Stimulated activated CD8-positive, alpha-beta memory T cell treated with anti-CD3 and anti-CD28 coated beads, Interleukin-12 subunit alpha, Interleukin-12 subunit beta, amount 100 ng/mL, for 24 hours (primary cell): ENCODE measurements at regions not wholly inside any gene's neighbourhood (a gene's known extent, or its start where the extent isn't known, plus 50 kb on each side); places are given as distances from the start of the nearest gene placed in this dataset.

Experiments
- DNase-seq: peaks from one replicate; pipeline ENCODE4 v3.0.0-alpha.2; 2020; ENCODE audit errors: extremely low read depth

- no peak for DNase-seq
These were observed 1392.4 kb upstream of the CELF2 start for GRCh38 chr10:9625304-9625703.

- DNase-seq: no peak
These were observed 1383.2 kb upstream of the CELF2 start for GRCh38 chr10:9634466-9634865.

- DNase-seq: no peak
These were observed 1382.0 kb upstream of the CELF2 start for GRCh38 chr10:9635691-9636090.

GRCh38 chr10:9636216-9636615 is 1381.5 kb upstream of the CELF2 start:
- DNase-seq: no peak

GRCh38 chr10:9643782-9644181 is 1373.9 kb upstream of the CELF2 start:
- no peak for DNase-seq

- DNase-seq: no peak
These were observed 1372.3 kb upstream of the CELF2 start for GRCh38 chr10:9645404-9645803.

- no peak for DNase-seq
These were observed 1371.6 kb upstream of the CELF2 start for GRCh38 chr10:9645928-9646600.

- DNase-seq: no peak
These were observed 1363.4 kb upstream of the CELF2 start for GRCh38 chr10:9654261-9654660.

- DNase-seq: no peak
These were observed 1361.3 kb upstream of the CELF2 start for GRCh38 chr10:9656386-9656785.

- no peak for DNase-seq
These were observed 1360.7 kb upstream of the CELF2 start for GRCh38 chr10:9656996-9657395.

- no peak for DNase-seq
These were observed 1360.1 kb upstream of the CELF2 start for GRCh38 chr10:9657530-9657929.

- DNase-seq: no peak
These were observed 1349.3 kb upstream of the CELF2 start for GRCh38 chr10:9668411-9668810.

GRCh38 chr10:9670911-9671310 is 1346.8 kb upstream of the CELF2 start:
- no peak for DNase-seq

GRCh38 chr10:9681655-9682054 is 1336.0 kb upstream of the CELF2 start:
- DNase-seq: no peak

GRCh38 chr10:9682802-9683201 is 1334.9 kb upstream of the CELF2 start:
- no peak for DNase-seq

GRCh38 chr10:9684186-9684585 is 1333.5 kb upstream of the CELF2 start:
- DNase-seq: no peak

GRCh38 chr10:9685596-9685995 is 1332.1 kb upstream of the CELF2 start:
- DNase-seq: no peak

GRCh38 chr10:9688711-9689110 is 1329.0 kb upstream of the CELF2 start:
- no peak for DNase-seq

GRCh38 chr10:9707216-9707615 is 1310.5 kb upstream of the CELF2 start:
- no peak for DNase-seq

GRCh38 chr10:9709849-9710248 is 1307.8 kb upstream of the CELF2 start:
- no peak for DNase-seq

- DNase-seq: no peak
These were observed 1305.3 kb upstream of the CELF2 start for GRCh38 chr10:9712393-9712792.

- no peak for DNase-seq
These were observed 1298.4 kb upstream of the CELF2 start for GRCh38 chr10:9719246-9719645.

- DNase-seq: no peak
These were observed 1283.9 kb upstream of the CELF2 start for GRCh38 chr10:9733766-9734165.

- no peak for DNase-seq
These were observed 1283.5 kb upstream of the CELF2 start for GRCh38 chr10:9734218-9734617.
